ENCODE measurements at regions not wholly inside any gene's neighbourhood (a gene's known extent, or its start where the extent isn't known, plus 50 kb on each side); places are given as distances from the start of the nearest gene placed in this dataset.

- DNase-seq = no peak
Measured at GRCh38 chr6:170212956-170213636, 77.8 kb downstream of the DLL1 start.

GRCh38 chr6:170212051-170212756 is 78.7 kb downstream of the DLL1 start:
- no peak for DNase-seq

- no peak for DNase-seq
Measured at GRCh38 chr6:170211404-170212025, 79.4 kb downstream of the DLL1 start.

- DNase-seq = no peak
Measured at GRCh38 chr6:170210651-170211403, 80.1 kb downstream of the DLL1 start.

- DNase-seq = no peak
Measured at GRCh38 chr6:170210026-170210390, 80.9 kb downstream of the DLL1 start.

GRCh38 chr6:170209354-170210025 is 81.4 kb downstream of the DLL1 start:
- no peak for DNase-seq

GRCh38 chr6:170208651-170209353 is 82.1 kb downstream of the DLL1 start:
- no peak for DNase-seq

GRCh38 chr6:170208182-170208601 is 82.7 kb downstream of the DLL1 start:
- no peak for DNase-seq

- no peak for DNase-seq
Measured at GRCh38 chr6:170207586-170208181, 83.2 kb downstream of the DLL1 start.

GRCh38 chr6:170206851-170207431 is 83.9 kb downstream of the DLL1 start:
- DNase-seq = peak; percentile 27

- no peak for DNase-seq
Measured at GRCh38 chr6:170206317-170206621, 84.6 kb downstream of the DLL1 start.

GRCh38 chr6:170205534-170206316 is 85.2 kb downstream of the DLL1 start:
- DNase-seq = no peak

GRCh38 chr6:170205126-170205525 is 85.8 kb downstream of the DLL1 start:
- no peak for DNase-seq

GRCh38 chr6:170203212-170203611 is 87.7 kb downstream of the DLL1 start:
- DNase-seq = no peak

GRCh38 chr6:170202416-170203135 is 88.3 kb downstream of the DLL1 start:
- peak; percentile 40 for DNase-seq

GRCh38 chr6:170201361-170201760 is 89.5 kb downstream of the DLL1 start:
- no peak for DNase-seq

GRCh38 chr6:170200458-170200891 is 90.4 kb downstream of the DLL1 start:
- no peak for DNase-seq

GRCh38 chr6:170199716-170200115 is 91.2 kb downstream of the DLL1 start:
- no peak for DNase-seq

GRCh38 chr6:170198298-170198697 is 92.6 kb downstream of the DLL1 start:
- no peak for DNase-seq

GRCh38 chr6:170193326-170193821 is 97.5 kb downstream of the DLL1 start:
- no peak for DNase-seq

All from NCI-H69 (cell line).